GM19328 (cell line): ENCODE measurements at regions not wholly inside any gene's neighbourhood (a gene's known extent, or its start where the extent isn't known, plus 50 kb on each side); places are given as distances from the start of the nearest gene placed in this dataset.
"Not testable (repeated sequence)": the region's sequence is repeated elsewhere in the genome, so short reads cannot be mapped to it uniquely, and the experiment has no call there.

Experiments used
- ATAC-seq: cut with Tn5 transposase; IDR thresholded peaks from one replicate; pipeline ENCODE4 v1.9.1; 2021; ENCODE audit warnings: mild to moderate bottlenecking, moderate library complexity; ENCODE audit not compliant: unreplicated experiment

GRCh38 chr4:116180157-116180601, 905.2 kb downstream of the TRAM1L1 start:
- ATAC-seq = no peak

GRCh38 chr4:116151371-116151770, 934.0 kb downstream of the TRAM1L1 start:
- not testable (repeated sequence) for ATAC-seq

GRCh38 chr4:116150152-116150551, 935.2 kb downstream of the TRAM1L1 start:
- ATAC-seq = no peak

- ATAC-seq = no peak
These were observed 942.2 kb downstream of the TRAM1L1 start for GRCh38 chr4:116143198-116143597.

- no peak for ATAC-seq
These were observed 952.4 kb downstream of the TRAM1L1 start for GRCh38 chr4:116132946-116133345.

GRCh38 chr4:116126794-116127193, 958.6 kb downstream of the TRAM1L1 start:
- ATAC-seq = no peak

- ATAC-seq = no peak
These were observed 963.3 kb downstream of the TRAM1L1 start for GRCh38 chr4:116122124-116122523.

GRCh38 chr4:116118221-116118620, 967.2 kb downstream of the TRAM1L1 start:
- ATAC-seq = no peak

GRCh38 chr4:116112861-116113260, 972.5 kb downstream of the TRAM1L1 start:
- not testable (repeated sequence) for ATAC-seq

GRCh38 chr4:116110713-116111112, 974.7 kb downstream of the TRAM1L1 start:
- no peak for ATAC-seq

GRCh38 chr4:116108606-116109005, 976.8 kb downstream of the TRAM1L1 start:
- no peak for ATAC-seq

GRCh38 chr4:116101321-116101720, 984.1 kb downstream of the TRAM1L1 start:
- no peak for ATAC-seq

- ATAC-seq = no peak
These were observed 985.8 kb downstream of the TRAM1L1 start for GRCh38 chr4:116099596-116099995.

- ATAC-seq = not testable (repeated sequence)
These were observed 983.9 kb upstream of the NDST4 start for GRCh38 chr4:116097353-116097752.

- ATAC-seq = no peak
These were observed 979.5 kb upstream of the NDST4 start for GRCh38 chr4:116092961-116093360.

GRCh38 chr4:116088771-116089170, 975.4 kb upstream of the NDST4 start:
- no peak for ATAC-seq

GRCh38 chr4:116082808-116083366, 969.5 kb upstream of the NDST4 start:
- no peak for ATAC-seq

- no peak for ATAC-seq
These were observed 959.6 kb upstream of the NDST4 start for GRCh38 chr4:116073051-116073450.

GRCh38 chr4:116070283-116070682, 956.9 kb upstream of the NDST4 start:
- no peak for ATAC-seq

- ATAC-seq = no peak
These were observed 953.4 kb upstream of the NDST4 start for GRCh38 chr4:116066711-116067245.

GRCh38 chr4:116064331-116064730, 950.9 kb upstream of the NDST4 start:
- ATAC-seq = no peak

GRCh38 chr4:116059361-116059760, 945.9 kb upstream of the NDST4 start:
- no peak for ATAC-seq

GRCh38 chr4:116058129-116058528, 944.7 kb upstream of the NDST4 start:
- ATAC-seq = no peak
